GM10248 (cell line): ENCODE measurements at regions not wholly inside any gene's neighbourhood (a gene's known extent, or its start where the extent isn't known, plus 50 kb on each side); places are given as distances from the start of the nearest gene placed in this dataset.
"Not testable (repeated sequence)": the region's sequence is repeated elsewhere in the genome, so short reads cannot be mapped to it uniquely, and the experiment has no call there.

Experiments used
- CTCF ChIA-PET: fragments of 300-600 bp; sonication (Branson Sonifier 250); formaldehyde crosslinking; extraction: SDS; loops from one replicate; lab custom pipeline; 2021; ENCODE audit warnings: antibody characterized with exemption; lab: Yijun Ruan, JAX
- POLR2A ChIA-PET: fragments of 350-650 bp; sonication (Branson Sonifier 250); formaldehyde crosslinking; extraction: SDS; loops from one replicate; lab custom pipeline; 2020; ENCODE audit warnings: antibody characterized with exemption; lab: Yijun Ruan, JAX
- DNase-seq: peaks from one replicate; pipeline ENCODE4 v3.0.0; 2012; ENCODE audit errors: extremely low spot score
- CTCF ChIP-seq: IDR thresholded peaks from 2 replicates; pipeline ENCODE4 v1.5.1; 2012; ENCODE audit warnings: mild to moderate bottlenecking, low read depth; ENCODE audit errors: extremely low read depth, missing control alignments, control extremely low read depth

GRCh38 chr1:187842406-187843165 lies 1013.8 kb downstream of the PLA2G4A start:
- DNase-seq, result no peak

GRCh38 chr1:187844313-187844712 lies 1015.6 kb downstream of the PLA2G4A start:
- ChIA-PET POLR2A (no interaction called here), CTCF (interaction anchor here (2.0 kb wide), 1 partner anchor 10 kb away, joined by 6 read pairs; no protein-coding TSS in a partner anchor)
- DNase-seq, result no peak
- no peak for TF ChIP-seq CTCF

More at GRCh38 chr1:187842406-187843165, 1013.8 kb downstream of the PLA2G4A start:
- ChIA-PET POLR2A (no interaction called here), CTCF (interaction anchor here (0.8 to 1.2 kb wide), 3 partner anchors 11 to 20 kb away, joined by 3 read pairs; no protein-coding TSS in a partner anchor)
- no peak for TF ChIP-seq CTCF

- POLR2A ChIA-PET, result no interaction called here
Measured at GRCh38 chr1:187847531-187847930, 1018.8 kb downstream of the PLA2G4A start.

GRCh38 chr1:187848321-187848720 lies 1019.6 kb downstream of the PLA2G4A start:
- POLR2A ChIA-PET, result no interaction called here
- no peak for TF ChIP-seq CTCF
- DNase-seq, result no peak
- CTCF ChIA-PET, result no interaction called here

More at GRCh38 chr1:187847531-187847930, 1018.8 kb downstream of the PLA2G4A start:
- no peak for DNase-seq
- TF ChIP-seq CTCF, result no peak
- CTCF ChIA-PET, result no interaction called here

GRCh38 chr1:187850146-187850545 lies 1021.4 kb downstream of the PLA2G4A start:
- DNase-seq, CTCF ChIA-PET, POLR2A ChIA-PET: not testable (repeated sequence)

GRCh38 chr1:187853505-187853904 lies 1024.8 kb downstream of the PLA2G4A start:
- no peak for TF ChIP-seq CTCF
- POLR2A ChIA-PET, result no interaction called here
- DNase-seq, result no peak
- CTCF ChIA-PET, result interaction anchor here (0.8 kb wide), 2 partner anchors 12 to 16 kb away, joined by 3 read pairs; no protein-coding TSS in a partner anchor

GRCh38 chr1:187854457-187854856 lies 1025.7 kb downstream of the PLA2G4A start:
- DNase-seq, result no peak
- CTCF ChIA-PET, result interaction anchor here (0.8 to 1.8 kb wide), 4 partner anchors 9 to 15 kb away, joined by 3 to 6 read pairs (median 4); no protein-coding TSS in a partner anchor
- POLR2A ChIA-PET, result no interaction called here
- TF ChIP-seq CTCF, result no peak
